Liver (tissue), 8 donors: ENCODE measurements at regions not wholly inside any gene's neighbourhood (a gene's known extent, or its start where the extent isn't known, plus 50 kb on each side); places are given as distances from the start of the nearest gene placed in this dataset.

Source experiments
- DNase-seq: peaks from one replicate; pipeline ENCODE4 v3.0.0-alpha.2; 2017; ENCODE audit warnings: low spot score
- H3K27ac ChIP-seq, 2 donors: one replicate each; pipeline ENCODE4 v1.7.0; 2013; ENCODE audit warnings: inconsistent platforms in 2 of 2, low read length in 2 of 2, control low read depth in 1 of 2, low read depth in 1 of 2, mild to moderate bottlenecking in 1 of 2
- H3K27me3 ChIP-seq, 4 donors: one replicate each; pipeline versions ENCODE4 v1.6.1 to v1.7.0; 2013; ENCODE audit warnings: low read length in 3 of 4, inconsistent platforms in 1 of 4, mild to moderate bottlenecking in 1 of 4, moderate library complexity in 1 of 4; ENCODE audit not compliant: control insufficient read depth in 4 of 4, insufficient read depth in 4 of 4
- H3K36me3 ChIP-seq, 4 donors: one replicate each; pipeline versions ENCODE4 v1.6.1 to v1.7.0; 2013; ENCODE audit warnings: low read length in 3 of 4, mild to moderate bottlenecking in 3 of 4, low read depth in 1 of 4, moderate library complexity in 1 of 4; ENCODE audit not compliant: control insufficient read depth in 4 of 4, insufficient read depth in 3 of 4
- H3K4me1 ChIP-seq, 4 donors: one replicate each; pipeline versions ENCODE4 v1.6.1 to v1.7.0; 2013; ENCODE audit warnings: low read length in 3 of 4, mild to moderate bottlenecking in 3 of 4, moderate library complexity in 1 of 4; ENCODE audit not compliant: control insufficient read depth in 4 of 4, insufficient read depth in 4 of 4
- H3K4me3 ChIP-seq, 3 donors: one replicate each; pipeline versions ENCODE4 v1.6.1 to v1.7.0; 2013; ENCODE audit warnings: low read length in 3 of 3, control low read depth in 1 of 3, low read depth in 1 of 3, mild to moderate bottlenecking in 1 of 3
- H3K9ac ChIP-seq, 2 donors: one replicate each; pipeline ENCODE4 v1.7.0; 2013; ENCODE audit warnings: low read length in 2 of 2, mild to moderate bottlenecking in 2 of 2, moderate library complexity in 2 of 2, control low read depth in 1 of 2, low read depth in 1 of 2
- H3K9me3 ChIP-seq, 4 donors: one replicate each; pipeline versions ENCODE4 v1.6.1 to v1.7.0; 2013; ENCODE audit warnings: low read length in 3 of 4; ENCODE audit not compliant: control insufficient read depth in 4 of 4
- EGR1 ChIP-seq, 2 donors: IDR thresholded peaks; 2 replicates each; pipeline ENCODE4 v1.6.1; 2016 to 2018; ENCODE audit warnings: antibody characterized with exemption in 2 of 2, low read depth in 2 of 2
- FOXA1 ChIP-seq: IDR thresholded peaks from 2 replicates; pipeline ENCODE4 v1.6.1; 2016; ENCODE audit warnings: antibody characterized with exemption
- FOXA2 ChIP-seq: IDR thresholded peaks from 2 replicates; pipeline ENCODE4 v1.6.1; 2016; ENCODE audit warnings: antibody characterized with exemption
- GABPA ChIP-seq, 2 donors: IDR thresholded peaks in 1 of 2; conservative IDR thresholded peaks in 1 of 2; 2 replicates each; pipeline ENCODE4 v1.6.1; 2016; ENCODE audit warnings: antibody characterized with exemption in 2 of 2, mild to moderate bottlenecking in 1 of 2, moderate library complexity in 1 of 2
- HNF4A ChIP-seq, 2 donors: conservative IDR thresholded peaks; 2 replicates each; pipeline ENCODE4 v1.6.1; 2016; ENCODE audit warnings: antibody characterized with exemption in 2 of 2, mild to moderate bottlenecking in 2 of 2
- HNF4G ChIP-seq: IDR thresholded peaks from 2 replicates; pipeline ENCODE4 v1.6.1; 2016; ENCODE audit warnings: antibody characterized with exemption
- JUND ChIP-seq, 2 donors: IDR thresholded peaks; 2 replicates each; pipeline ENCODE4 v1.6.1; 2016; ENCODE audit warnings: antibody characterized with exemption in 2 of 2
- MAX ChIP-seq: IDR thresholded peaks from 2 replicates; pipeline ENCODE4 v1.6.1; 2016; ENCODE audit warnings: antibody characterized with exemption
- NR2F2 ChIP-seq: IDR thresholded peaks from 2 replicates; pipeline ENCODE4 v1.6.1; 2016; ENCODE audit warnings: antibody characterized with exemption
- RAD21 ChIP-seq, 2 donors: IDR thresholded peaks; 2 replicates each; pipeline ENCODE4 v1.6.1; 2016; ENCODE audit warnings: antibody characterized with exemption in 2 of 2, mild to moderate bottlenecking in 2 of 2
- REST ChIP-seq: IDR thresholded peaks from 2 replicates; pipeline ENCODE4 v1.6.1; 2016; ENCODE audit warnings: antibody characterized with exemption, mild to moderate bottlenecking
- RXRA ChIP-seq, 2 donors: IDR thresholded peaks; 2 replicates each; pipeline ENCODE4 v1.6.1; 2017 to 2018; ENCODE audit warnings: antibody characterized with exemption in 2 of 2, mild to moderate bottlenecking in 1 of 2
- SP1 ChIP-seq: IDR thresholded peaks from 2 replicates; pipeline ENCODE4 v1.6.1; 2018; ENCODE audit warnings: antibody characterized with exemption, mild to moderate bottlenecking
- TAF1 ChIP-seq: conservative IDR thresholded peaks from 2 replicates; pipeline ENCODE4 v1.6.1; 2016; ENCODE audit warnings: antibody characterized with exemption, mild to moderate bottlenecking
- YY1 ChIP-seq: IDR thresholded peaks from 2 replicates; pipeline ENCODE4 v1.6.1; 2016; ENCODE audit warnings: antibody characterized with exemption, mild to moderate bottlenecking
- ZBTB33 ChIP-seq: IDR thresholded peaks from 2 replicates; pipeline ENCODE4 v1.6.1; 2016; ENCODE audit warnings: antibody characterized with exemption
- WGBS: extraction: QIAGEN DNeasy Blood & Tissue Kit; methylation state at CpG from one replicate; pipeline ENCODE4 v1.1.7; 2013; 5-methylcytosine and 5-hydroxymethylcytosine counted together
- TF ChIP-seq, protein P1 (sequence below): fragments of 150-350 bp; IDR thresholded peaks from 2 replicates; pipeline ENCODE4 v1.5.1; 2017; ENCODE audit warnings: improper control_type of control experiment, low read depth, low read length; ENCODE audit not compliant: missing input control
- TF ChIP-seq, protein P2 (sequence below): IDR thresholded peaks from 2 replicates; pipeline ENCODE4 v1.6.1; 2016; ENCODE audit warnings: antibody characterized with exemption
- donor health status: healthy.
- donor health status: healthy.
- donor health status: healthy.
- donor health status: healthy.
- donor health status: healthy.

DNA sequence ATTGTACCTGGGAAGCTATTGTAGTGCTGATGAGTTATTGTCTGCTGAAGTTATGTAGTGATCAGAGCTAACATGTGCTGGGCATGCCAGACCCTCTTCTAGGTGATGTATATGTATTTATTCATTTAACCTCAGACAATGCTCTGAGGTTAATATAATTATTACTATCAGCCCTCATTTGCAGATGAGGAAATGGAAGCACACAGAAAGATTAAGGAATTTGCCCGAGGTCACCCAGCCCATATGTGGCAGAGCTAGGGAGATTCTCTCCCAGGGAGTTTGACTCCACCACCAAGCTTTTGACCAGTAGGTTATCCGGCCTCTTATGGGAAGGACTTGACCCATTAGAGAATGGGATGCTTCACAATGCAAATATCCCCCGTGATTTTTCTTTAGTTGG, 114.2 kb upstream of the NAV2 start:
- H3K9ac ChIP-seq: no peak overlapping the region
- TF ChIP-seq NR2F2 (no peak), GABPA (IDR thresholded peaks at IDR 0.05 in 1 of 2, conservative IDR thresholded peaks at IDR 0.05 in 1 of 2) (no peak), SP1 (no peak), FOXA1 (no peak), TAF1 (no peak), FOXA2 (no peak), HNF4G (no peak), REST (no peak), RAD21 (IDR thresholded peaks at IDR 0.05) (no peak), ZBTB33 (no peak), JUND (IDR thresholded peaks at IDR 0.05) (no peak), YY1 (no peak), HNF4A (conservative IDR thresholded peaks at IDR 0.05) (no peak), RXRA (IDR thresholded peaks at IDR 0.05) (no peak)
- TF ChIP-seq, protein P1, sequence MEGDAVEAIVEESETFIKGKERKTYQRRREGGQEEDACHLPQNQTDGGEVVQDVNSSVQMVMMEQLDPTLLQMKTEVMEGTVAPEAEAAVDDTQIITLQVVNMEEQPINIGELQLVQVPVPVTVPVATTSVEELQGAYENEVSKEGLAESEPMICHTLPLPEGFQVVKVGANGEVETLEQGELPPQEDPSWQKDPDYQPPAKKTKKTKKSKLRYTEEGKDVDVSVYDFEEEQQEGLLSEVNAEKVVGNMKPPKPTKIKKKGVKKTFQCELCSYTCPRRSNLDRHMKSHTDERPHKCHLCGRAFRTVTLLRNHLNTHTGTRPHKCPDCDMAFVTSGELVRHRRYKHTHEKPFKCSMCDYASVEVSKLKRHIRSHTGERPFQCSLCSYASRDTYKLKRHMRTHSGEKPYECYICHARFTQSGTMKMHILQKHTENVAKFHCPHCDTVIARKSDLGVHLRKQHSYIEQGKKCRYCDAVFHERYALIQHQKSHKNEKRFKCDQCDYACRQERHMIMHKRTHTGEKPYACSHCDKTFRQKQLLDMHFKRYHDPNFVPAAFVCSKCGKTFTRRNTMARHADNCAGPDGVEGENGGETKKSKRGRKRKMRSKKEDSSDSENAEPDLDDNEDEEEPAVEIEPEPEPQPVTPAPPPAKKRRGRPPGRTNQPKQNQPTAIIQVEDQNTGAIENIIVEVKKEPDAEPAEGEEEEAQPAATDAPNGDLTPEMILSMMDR: no peak
- TF ChIP-seq, protein P2, sequence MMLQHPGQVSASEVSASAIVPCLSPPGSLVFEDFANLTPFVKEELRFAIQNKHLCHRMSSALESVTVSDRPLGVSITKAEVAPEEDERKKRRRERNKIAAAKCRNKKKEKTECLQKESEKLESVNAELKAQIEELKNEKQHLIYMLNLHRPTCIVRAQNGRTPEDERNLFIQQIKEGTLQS: no peak
- peaks cover 6 to 13% (median 10%) of the 10 kb centered on the region in 4 donors for H3K4me1 ChIP-seq
- no peaks in the 10 kb centered on the region for H3K27me3 ChIP-seq
- no peak overlapping the region for H3K4me3 ChIP-seq
- no peaks in the 10 kb centered on the region for H3K36me3 ChIP-seq
- WGBS: 63% methylated on average over 3 of the region's 3 CpGs
- H3K27ac ChIP-seq: no peak overlapping the region
- no peak for DNase-seq
- no peaks in the 10 kb centered on the region for H3K9me3 ChIP-seq

- DNase-seq: no peak
- no peak overlapping the region for H3K27ac ChIP-seq
- WGBS: 96% methylated on average over 5 of the region's 5 CpGs
These were observed 114.8 kb upstream of the NAV2 start for GRCh38 chr11:19597876-19598275.

More at GRCh38 chr11:19597876-19598275, 114.8 kb upstream of the NAV2 start:
- Histone ChIP-seq H3K9me3 (no peaks in the 10 kb centered on the region), H3K27me3 (no peaks in the 10 kb centered on the region), H3K4me3 (no peak overlapping the region), H3K36me3 (no peaks in the 10 kb centered on the region), H3K9ac (no peak overlapping the region), H3K4me1 (peaks cover 6 to 16% (median 12%) of the 10 kb centered on the region in 4 donors)
- no peak for TF ChIP-seq RXRA (IDR thresholded peaks at IDR 0.05)
- TF ChIP-seq, protein P2: no peak
- TF ChIP-seq MAX: no peak
- TF ChIP-seq EGR1 (IDR thresholded peaks at IDR 0.05; ENCODE audit: low read depth in 2 of 2): no peak
- no peak for TF ChIP-seq HNF4A (conservative IDR thresholded peaks at IDR 0.05)
- TF ChIP-seq, protein P1: no peak
- TF ChIP-seq SP1: no peak
- TF ChIP-seq REST: no peak
- no peak for TF ChIP-seq FOXA2
- TF ChIP-seq NR2F2: no peak
